ENCODE measurements at regions not wholly inside any gene's neighbourhood (a gene's known extent, or its start where the extent isn't known, plus 50 kb on each side); places are given as distances from the start of the nearest gene placed in this dataset.

DNA sequence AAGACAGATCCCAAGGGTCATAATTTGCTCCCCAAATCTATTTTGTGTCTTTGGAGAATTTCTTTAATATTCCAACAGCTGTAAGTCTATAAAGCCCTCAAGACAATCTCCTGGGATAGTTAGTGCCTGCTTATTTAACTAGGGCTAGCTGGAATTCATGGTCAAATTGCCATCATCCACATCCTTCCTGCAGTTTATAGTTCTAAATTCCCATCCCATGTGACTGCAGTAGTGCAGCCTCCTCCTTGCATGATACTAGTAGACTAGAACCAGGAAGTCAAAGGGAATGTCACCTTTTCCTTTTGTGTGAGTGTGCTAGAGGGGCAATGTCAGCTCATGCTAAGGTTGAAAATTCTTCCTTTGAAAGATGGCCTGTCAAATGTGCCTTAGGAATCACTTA is 214.8 kb upstream of the PIK3R1 start:
- Histone ChIP-seq H3F3A (replicated peaks; ENCODE audit: insufficient read depth) (no peaks in the 10 kb centered on the region), H3K4me3 (ENCODE audit: low read depth in 2 of 2, low read length in 1 of 2) (no peak overlapping the region), H3K9ac (no peak overlapping the region), H3K27me3 (ENCODE audit: insufficient read depth) (no peaks in the 10 kb centered on the region), H3K27ac (ENCODE audit: low read depth in 2 of 2, low read length in 1 of 2) (no peak overlapping the region), H4K20me1 (ENCODE audit: insufficient read depth) (no peaks in the 10 kb centered on the region), H3K36me3 (replicated peaks in 1 of 2; ENCODE audit: control insufficient read depth in 1 of 2, insufficient read depth in 2 of 2, low read length in 1 of 2) (no peaks in the 10 kb centered on the region), H3K4me1 (ENCODE audit: control insufficient read depth in 1 of 2, insufficient read depth in 2 of 2, low read depth in 1 of 2, low read length in 1 of 2) (peaks cover 0 to 6% of the 10 kb centered on the region in 2 experiments; a peak in 1 of 4 replicates), H3K79me2 (ENCODE audit: insufficient read depth) (no peaks in the 10 kb centered on the region), H2AFZ (ENCODE audit: low read depth) (no peak overlapping the region), H3K4me2 (no peak overlapping the region), H3K9me3 (no peaks in the 10 kb centered on the region), H3K9me2 (no peaks in the 10 kb centered on the region)
- no peak for DNase-seq
- no peak for TF ChIP-seq MEF2A (IDR thresholded peaks at IDR 0.05; ENCODE audit: borderline replicate concordance, low read depth)
- no peak for TF ChIP-seq EP300 (IDR thresholded peaks at IDR 0.05; ENCODE audit: borderline replicate concordance in 1 of 2, low read depth in 1 of 2, low read length in 1 of 2)
- no peak for TF ChIP-seq POLR2AphosphoS5 (IDR thresholded peaks at IDR 0.05; ENCODE audit: low read depth, low read length)
- no peak for TF ChIP-seq TEAD4 (IDR thresholded peaks at IDR 0.05; ENCODE audit: borderline replicate concordance, insufficient read depth)
- TF ChIP-seq CHD2 (IDR thresholded peaks at IDR 0.05; ENCODE audit: low read length, partially characterized antibody): no peak
- TF ChIP-seq RAD21 (IDR thresholded peaks at IDR 0.05; ENCODE audit: low read length): no peak
- no peak for TF ChIP-seq SMC3 (IDR thresholded peaks at IDR 0.05; ENCODE audit: low read depth, low read length)
- no peak for TF ChIP-seq ELF1 (IDR thresholded peaks at IDR 0.05)
- TF ChIP-seq TAF1 (IDR thresholded peaks at IDR 0.05; ENCODE audit: borderline replicate concordance, low read depth, low read length): no peak
- ChIA-PET POLR2A (no interaction called here), CTCF (no interaction called here)

DNA sequence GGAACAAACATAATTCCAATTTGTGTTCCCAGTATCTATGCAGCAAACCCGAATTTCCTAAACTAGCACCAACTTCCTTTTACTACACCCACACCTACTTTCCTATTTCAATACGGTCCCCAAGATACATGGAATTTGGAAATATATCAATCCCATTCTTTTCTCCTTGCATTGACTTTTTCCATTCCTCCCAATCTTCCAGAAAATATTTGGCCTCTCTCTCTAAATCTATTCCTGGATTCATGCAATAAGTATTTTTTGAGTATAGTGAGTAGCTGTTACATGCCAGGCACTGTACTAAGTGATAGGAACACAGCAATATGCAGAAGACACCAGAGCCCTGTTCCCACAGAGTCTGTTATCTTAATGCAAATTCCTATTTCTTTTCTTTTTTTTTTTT is 216.2 kb upstream of the PIK3R1 start:
- no peaks in the 10 kb centered on the region for H4K20me1 ChIP-seq (ENCODE audit: insufficient read depth)
- H3K9me3 ChIP-seq: no peaks in the 10 kb centered on the region
- peaks cover 0 to 6% of the 10 kb centered on the region in 2 experiments; a peak in 1 of 4 replicates for H3K4me1 ChIP-seq (ENCODE audit: control insufficient read depth in 1 of 2, insufficient read depth in 2 of 2, low read depth in 1 of 2, low read length in 1 of 2)
- 82% methylated on average over 2 of the region's 2 CpGs for WGBS (ENCODE audit: low lambda C conversion rate)
- no peaks in the 10 kb centered on the region for H3K79me2 ChIP-seq (ENCODE audit: insufficient read depth)
- H3K27me3 ChIP-seq (ENCODE audit: insufficient read depth): no peaks in the 10 kb centered on the region
- DNase-seq: no peak
- CTCF ChIA-PET: no interaction called here
- no peak overlapping the region for H3K9ac ChIP-seq
- POLR2A ChIA-PET: no interaction called here
- no peaks in the 10 kb centered on the region for H3K36me3 ChIP-seq (replicated peaks in 1 of 2; ENCODE audit: control insufficient read depth in 1 of 2, insufficient read depth in 2 of 2, low read length in 1 of 2)
- peak overlapping the region; percentile 83; the same call in 1 of the 2 replicates for H2AFZ ChIP-seq (ENCODE audit: low read depth)
- no peak overlapping the region for H3K4me2 ChIP-seq
- no peaks in the 10 kb centered on the region for H3K9me2 ChIP-seq
- no peak overlapping the region for H3K27ac ChIP-seq (ENCODE audit: low read depth in 2 of 2, low read length in 1 of 2)
- no peak for TF ChIP-seq PBX3 (IDR thresholded peaks at IDR 0.05)
- no peak for TF ChIP-seq EP300 (IDR thresholded peaks at IDR 0.05; ENCODE audit: borderline replicate concordance in 1 of 2, low read depth in 1 of 2, low read length in 1 of 2)
- no peak for TF ChIP-seq RAD21 (IDR thresholded peaks at IDR 0.05; ENCODE audit: low read length)
- TF ChIP-seq, protein P1, sequence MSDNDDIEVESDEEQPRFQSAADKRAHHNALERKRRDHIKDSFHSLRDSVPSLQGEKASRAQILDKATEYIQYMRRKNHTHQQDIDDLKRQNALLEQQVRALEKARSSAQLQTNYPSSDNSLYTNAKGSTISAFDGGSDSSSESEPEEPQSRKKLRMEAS (IDR thresholded peaks at IDR 0.05; ENCODE audit: low read depth): no peak
- no peak for TF ChIP-seq FOSL2 (IDR thresholded peaks at IDR 0.05; ENCODE audit: borderline replicate concordance, low read depth)
- TF ChIP-seq GABPA (IDR thresholded peaks at IDR 0.05; ENCODE audit: low read depth): no peak
- TF ChIP-seq TCF12 (IDR thresholded peaks at IDR 0.05): no peak
- TF ChIP-seq RXRA (IDR thresholded peaks at IDR 0.05; ENCODE audit: borderline replicate concordance, low read depth): no peak
- TF ChIP-seq, protein P2, sequence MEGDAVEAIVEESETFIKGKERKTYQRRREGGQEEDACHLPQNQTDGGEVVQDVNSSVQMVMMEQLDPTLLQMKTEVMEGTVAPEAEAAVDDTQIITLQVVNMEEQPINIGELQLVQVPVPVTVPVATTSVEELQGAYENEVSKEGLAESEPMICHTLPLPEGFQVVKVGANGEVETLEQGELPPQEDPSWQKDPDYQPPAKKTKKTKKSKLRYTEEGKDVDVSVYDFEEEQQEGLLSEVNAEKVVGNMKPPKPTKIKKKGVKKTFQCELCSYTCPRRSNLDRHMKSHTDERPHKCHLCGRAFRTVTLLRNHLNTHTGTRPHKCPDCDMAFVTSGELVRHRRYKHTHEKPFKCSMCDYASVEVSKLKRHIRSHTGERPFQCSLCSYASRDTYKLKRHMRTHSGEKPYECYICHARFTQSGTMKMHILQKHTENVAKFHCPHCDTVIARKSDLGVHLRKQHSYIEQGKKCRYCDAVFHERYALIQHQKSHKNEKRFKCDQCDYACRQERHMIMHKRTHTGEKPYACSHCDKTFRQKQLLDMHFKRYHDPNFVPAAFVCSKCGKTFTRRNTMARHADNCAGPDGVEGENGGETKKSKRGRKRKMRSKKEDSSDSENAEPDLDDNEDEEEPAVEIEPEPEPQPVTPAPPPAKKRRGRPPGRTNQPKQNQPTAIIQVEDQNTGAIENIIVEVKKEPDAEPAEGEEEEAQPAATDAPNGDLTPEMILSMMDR (IDR thresholded peaks at IDR 0.05): no peak
- TF ChIP-seq, protein P3, sequence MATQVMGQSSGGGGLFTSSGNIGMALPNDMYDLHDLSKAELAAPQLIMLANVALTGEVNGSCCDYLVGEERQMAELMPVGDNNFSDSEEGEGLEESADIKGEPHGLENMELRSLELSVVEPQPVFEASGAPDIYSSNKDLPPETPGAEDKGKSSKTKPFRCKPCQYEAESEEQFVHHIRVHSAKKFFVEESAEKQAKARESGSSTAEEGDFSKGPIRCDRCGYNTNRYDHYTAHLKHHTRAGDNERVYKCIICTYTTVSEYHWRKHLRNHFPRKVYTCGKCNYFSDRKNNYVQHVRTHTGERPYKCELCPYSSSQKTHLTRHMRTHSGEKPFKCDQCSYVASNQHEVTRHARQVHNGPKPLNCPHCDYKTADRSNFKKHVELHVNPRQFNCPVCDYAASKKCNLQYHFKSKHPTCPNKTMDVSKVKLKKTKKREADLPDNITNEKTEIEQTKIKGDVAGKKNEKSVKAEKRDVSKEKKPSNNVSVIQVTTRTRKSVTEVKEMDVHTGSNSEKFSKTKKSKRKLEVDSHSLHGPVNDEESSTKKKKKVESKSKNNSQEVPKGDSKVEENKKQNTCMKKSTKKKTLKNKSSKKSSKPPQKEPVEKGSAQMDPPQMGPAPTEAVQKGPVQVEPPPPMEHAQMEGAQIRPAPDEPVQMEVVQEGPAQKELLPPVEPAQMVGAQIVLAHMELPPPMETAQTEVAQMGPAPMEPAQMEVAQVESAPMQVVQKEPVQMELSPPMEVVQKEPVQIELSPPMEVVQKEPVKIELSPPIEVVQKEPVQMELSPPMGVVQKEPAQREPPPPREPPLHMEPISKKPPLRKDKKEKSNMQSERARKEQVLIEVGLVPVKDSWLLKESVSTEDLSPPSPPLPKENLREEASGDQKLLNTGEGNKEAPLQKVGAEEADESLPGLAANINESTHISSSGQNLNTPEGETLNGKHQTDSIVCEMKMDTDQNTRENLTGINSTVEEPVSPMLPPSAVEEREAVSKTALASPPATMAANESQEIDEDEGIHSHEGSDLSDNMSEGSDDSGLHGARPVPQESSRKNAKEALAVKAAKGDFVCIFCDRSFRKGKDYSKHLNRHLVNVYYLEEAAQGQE (IDR thresholded peaks at IDR 0.05; ENCODE audit: low read depth, low read length): no peak
- TF ChIP-seq NRF1 (IDR thresholded peaks at IDR 0.05; ENCODE audit: low read depth, low read length): no peak
- no peaks in the 10 kb centered on the region for H3F3A ChIP-seq (replicated peaks; ENCODE audit: insufficient read depth)
- H3K4me3 ChIP-seq (ENCODE audit: low read depth in 2 of 2, low read length in 1 of 2): no peak overlapping the region
